GM23338 (cell line): ENCODE measurements at regions not wholly inside any gene's neighbourhood (a gene's known extent, or its start where the extent isn't known, plus 50 kb on each side); places are given as distances from the start of the nearest gene placed in this dataset.

Experiments
- ATAC-seq: fragments of 200-7000 bp; cut with Tn5 transposase; 3 replicates; pipeline ENCODE4 v1.9.1; 2020
- DNase-seq: peaks from one replicate; pipeline ENCODE4 v3.0.0-alpha.2; 2015; ENCODE audit warnings: low spot score
- H2AFZ ChIP-seq: fragments of 200-600 bp; sonication (generic); 2 replicates; pipeline ENCODE4 v1.8.0; 2016; ENCODE audit warnings: antibody characterized with exemption, mild to moderate bottlenecking, moderate library complexity
- H3F3A ChIP-seq: fragments of 200-600 bp; sonication (generic); replicated peaks from 2 replicates; pipeline ENCODE4 v1.8.0; 2017; ENCODE audit warnings: antibody characterized with exemption, mixed run types, low read depth
- H3K27ac ChIP-seq: fragments of 200-600 bp; sonication (generic); 2 replicates; pipeline ENCODE4 v1.6.1; 2016; ENCODE audit warnings: low read depth
- H3K27me3 ChIP-seq: fragments of 200-600 bp; sonication (generic); 2 replicates; pipeline ENCODE4 v1.8.0; 2016; ENCODE audit warnings: mild to moderate bottlenecking, mixed run types, moderate library complexity; ENCODE audit not compliant: insufficient read depth
- H3K36me3 ChIP-seq: fragments of 200-600 bp; sonication (generic); 2 replicates; pipeline ENCODE4 v1.8.0; 2016; ENCODE audit warnings: mild to moderate bottlenecking; ENCODE audit not compliant: insufficient read depth
- H3K4me1 ChIP-seq: fragments of 200-600 bp; sonication (generic); 2 replicates; pipeline ENCODE4 v1.8.0; 2016; ENCODE audit warnings: mild to moderate bottlenecking, moderate library complexity; ENCODE audit not compliant: insufficient read depth
- H3K4me2 ChIP-seq: fragments of 200-600 bp; sonication (generic); 2 replicates; pipeline ENCODE4 v1.7.1; 2017; ENCODE audit warnings: mixed run types
- H3K4me3 ChIP-seq: fragments of 200-600 bp; sonication (generic); 2 replicates; pipeline ENCODE4 v1.6.1; 2016; ENCODE audit warnings: mixed run types
- H3K79me2 ChIP-seq: fragments of 200-600 bp; sonication (generic); replicated peaks from 2 replicates; pipeline ENCODE4 v1.8.0; 2017; ENCODE audit warnings: mild to moderate bottlenecking; ENCODE audit not compliant: insufficient read depth
- H3K9me2 ChIP-seq: fragments of 200-600 bp; sonication (generic); 2 replicates; pipeline ENCODE4 v1.8.0; 2017; ENCODE audit not compliant: insufficient read depth
- H4K20me1 ChIP-seq: fragments of 200-600 bp; sonication (generic); replicated peaks from 2 replicates; pipeline ENCODE4 v1.8.0; 2017; ENCODE audit warnings: mild to moderate bottlenecking; ENCODE audit not compliant: insufficient read depth
- H3K27ac Mint-ChIP-seq: 2 replicates; pipeline ENCODE4 v1.8.0; 2020; ENCODE audit warnings: inconsistent platforms, mild to moderate bottlenecking, moderate library complexity, mixed read lengths
- H3K27me3 Mint-ChIP-seq: 3 replicates; pipeline ENCODE4 v1.8.0; 2022; ENCODE audit warnings: low read depth, mild to moderate bottlenecking, moderate library complexity, mixed read lengths, inconsistent platforms; ENCODE audit not compliant: insufficient read depth, poor library complexity
- H3K36me3 Mint-ChIP-seq: 3 replicates; pipeline ENCODE4 v1.8.0; 2021; ENCODE audit warnings: low read depth, mild to moderate bottlenecking, inconsistent platforms, moderate library complexity, mixed read lengths
- H3K4me1 Mint-ChIP-seq: 3 replicates; pipeline ENCODE4 v1.8.0; 2020; ENCODE audit warnings: mild to moderate bottlenecking, inconsistent platforms, mixed read lengths
- H3K4me3 Mint-ChIP-seq: 3 replicates; pipeline ENCODE4 v1.8.0; 2021; ENCODE audit warnings: moderate library complexity, mild to moderate bottlenecking, inconsistent platforms, mixed read lengths
- H3K9me3 Mint-ChIP-seq: 3 replicates; pipeline ENCODE4 v1.8.0; 2020; ENCODE audit warnings: moderate library complexity, mild to moderate bottlenecking, inconsistent platforms, mixed read lengths
- CREB1 ChIP-seq: fragments of 250-450 bp; sonication (Bioruptor Pico); IDR thresholded peaks from 2 replicates; pipeline ENCODE4 v1.5.0; 2020; ENCODE audit warnings: low read depth, mild to moderate bottlenecking, moderate library complexity
- CTCF ChIP-seq, 2 experiments: fragments of 200-600 bp in 1 of 2; sonication (generic) in 1 of 2; conservative IDR thresholded peaks; 2 replicates each; pipeline versions ENCODE4 v1.5.1 to v1.6.1; 2016 to 2017; ENCODE audit warnings: antibody characterized with exemption in 2 of 2, low read depth in 2 of 2, mild to moderate bottlenecking in 2 of 2, moderate library complexity in 1 of 2
- ZNF462 ChIP-seq: fragments of 250-450 bp; sonication (Bioruptor Pico); IDR thresholded peaks from 2 replicates; pipeline ENCODE4 v1.5.0; 2020; ENCODE audit warnings: mild to moderate bottlenecking, moderate library complexity

- Histone ChIP-seq H4K20me1 (no peaks in the 10 kb centered on the region), H3K9me2 (no peaks in the 10 kb centered on the region), H3K36me3 (no peaks in the 10 kb centered on the region), H3K79me2 (no peaks in the 10 kb centered on the region), H3K4me3 (no peak overlapping the region), H3F3A (no peaks in the 10 kb centered on the region), H2AFZ (no peak overlapping the region), H3K27ac (no peak overlapping the region), H3K4me2 (no peak overlapping the region), H3K27me3 (no peaks in the 10 kb centered on the region), H3K4me1 (no peaks in the 10 kb centered on the region)
- H3K4me3 Mint-ChIP-seq: no peak overlapping the region
- no peak overlapping the region for H3K27ac Mint-ChIP-seq
- ATAC-seq (peak; percentile 98), DNase-seq (peak; percentile 94)
- peaks cover 4% of the 10 kb centered on the region; the same call in 1 of the 3 replicates for H3K4me1 Mint-ChIP-seq
- TF ChIP-seq CREB1 (CRISPR knock-in tag) (no peak), CTCF (conservative IDR thresholded peaks at IDR 0.05; ENCODE audit: low read depth in 2 of 2) (peak; percentile 85 to 92), ZNF462 (CRISPR knock-in tag) (peak; percentile 76)
- H3K36me3 Mint-ChIP-seq: no peaks in the 10 kb centered on the region
- no peaks in the 10 kb centered on the region; the same call in 2 of the 3 replicates for H3K9me3 Mint-ChIP-seq
- H3K27me3 Mint-ChIP-seq: no peaks in the 10 kb centered on the region
Measured at GRCh38 chr11:11036848-11037732, 179.2 kb upstream of the ZBED5 start.
